Gastroesophageal sphincter (tissue), 4 donors: ENCODE measurements at regions not wholly inside any gene's neighbourhood (a gene's known extent, or its start where the extent isn't known, plus 50 kb on each side); places are given as distances from the start of the nearest gene placed in this dataset.
A peak's percentile ranks its signal among the peaks of the same experiment; 100 is the strongest.

Experiments used
- ATAC-seq: fragments of 150-250 bp; one replicate; pipeline ENCODE4 v1.9.1; 2016; ENCODE audit warnings: mild to moderate bottlenecking, moderate library complexity
- H3K27ac ChIP-seq, 4 donors: fragments of 200-600 bp; sonication (generic) in 3 of 4; 1 replicate in 3 of 4; 2 replicates in 1 of 4; pipeline ENCODE4 v1.5.1; 2016 to 2019
- H3K27me3 ChIP-seq: fragments of 200-600 bp; sonication (generic); one replicate; pipeline ENCODE4 v1.5.1; 2019
- H3K36me3 ChIP-seq, 2 donors: fragments of 200-600 bp; sonication (generic); one replicate each; pipeline ENCODE4 v1.5.1; 2019; ENCODE audit warnings: control low read depth in 1 of 2
- H3K4me1 ChIP-seq, 3 donors: fragments of 200-600 bp; sonication (generic); 1 replicate in 2 of 3; 2 replicates in 1 of 3; pipeline ENCODE4 v1.5.1; 2016 to 2019; ENCODE audit warnings: control low read depth in 2 of 3
- H3K4me3 ChIP-seq, 2 donors: fragments of 200-600 bp; sonication (generic); one replicate each; pipeline ENCODE4 v1.5.1; 2019; ENCODE audit warnings: mild to moderate bottlenecking in 1 of 2, moderate library complexity in 1 of 2
- H3K9me3 ChIP-seq, 3 donors: fragments of 200-600 bp; sonication (generic); one replicate each; pipeline ENCODE4 v1.5.1; 2017 to 2019; ENCODE audit warnings: control low read depth in 2 of 3
- EP300 ChIP-seq: sonication (generic); formaldehyde crosslinking; IDR thresholded peaks from one replicate; pipeline ENCODE4 v1.6.1; 2017; ENCODE audit warnings: antibody characterized with exemption, mild to moderate bottlenecking
- POLR2A ChIP-seq, 2 donors: fragments of 450-650 bp; IDR thresholded peaks; one replicate each; pipeline ENCODE4 v1.6.1; 2017; ENCODE audit warnings: antibody characterized with exemption in 2 of 2, mild to moderate bottlenecking in 2 of 2, moderate library complexity in 1 of 2
- POLR2AphosphoS5 ChIP-seq: sonication (generic); formaldehyde crosslinking; IDR thresholded peaks from one replicate; pipeline ENCODE4 v1.6.1; 2017; ENCODE audit warnings: antibody characterized with exemption
- WGBS, 2 donors: methylation state at CpG; one replicate each; pipeline ENCODE4 v1.1.5; 2018; ENCODE audit warnings: low coverage in 1 of 2; 5-methylcytosine and 5-hydroxymethylcytosine counted together
- TF ChIP-seq, protein P1 (sequence below), 4 experiments: fragments of 200-600 bp in 2 of 4; fragments of 450-650 bp in 2 of 4; sonication (generic) in 1 of 4; IDR thresholded peaks; one replicate each; pipeline ENCODE4 v1.5.1; 2017 to 2019; ENCODE audit warnings: antibody characterized with exemption in 4 of 4, mild to moderate bottlenecking in 2 of 4, moderate library complexity in 2 of 4

DNA sequence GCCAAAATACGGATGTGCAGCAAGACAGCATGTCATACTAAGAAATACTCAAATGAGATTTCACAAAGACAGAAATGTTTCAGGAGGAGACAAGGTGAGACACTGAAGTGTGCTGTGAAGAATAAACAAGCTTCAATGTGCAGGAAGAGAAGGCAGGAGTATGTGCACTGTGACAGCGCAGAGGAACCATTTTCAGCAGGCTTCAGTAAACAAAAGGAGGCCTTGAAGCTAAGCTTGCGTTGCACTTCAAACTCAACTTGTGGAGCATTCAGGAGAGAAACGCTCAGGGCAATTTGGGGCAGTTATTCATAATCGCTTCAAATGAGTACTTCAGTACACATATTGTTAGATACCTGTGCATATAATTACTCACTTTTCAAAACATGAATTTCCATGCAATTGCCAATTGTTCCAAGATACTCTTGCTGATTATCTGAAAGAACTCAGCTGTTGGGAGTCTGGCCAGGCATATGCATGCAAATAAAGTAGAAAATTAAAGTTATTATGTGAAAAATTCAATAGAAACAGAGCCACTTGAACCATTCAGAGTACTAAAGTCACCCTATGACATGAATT is 234.2 kb upstream of the OPRM1 start:
- H3K9me3 ChIP-seq, result no peaks in the 10 kb centered on the region
- H3K27ac ChIP-seq, result no peak overlapping the region
- TF ChIP-seq POLR2A (IDR thresholded peaks at IDR 0.05), result no peak
- no peak for TF ChIP-seq EP300
- TF ChIP-seq POLR2AphosphoS5, result no peak
- TF ChIP-seq, protein P1, sequence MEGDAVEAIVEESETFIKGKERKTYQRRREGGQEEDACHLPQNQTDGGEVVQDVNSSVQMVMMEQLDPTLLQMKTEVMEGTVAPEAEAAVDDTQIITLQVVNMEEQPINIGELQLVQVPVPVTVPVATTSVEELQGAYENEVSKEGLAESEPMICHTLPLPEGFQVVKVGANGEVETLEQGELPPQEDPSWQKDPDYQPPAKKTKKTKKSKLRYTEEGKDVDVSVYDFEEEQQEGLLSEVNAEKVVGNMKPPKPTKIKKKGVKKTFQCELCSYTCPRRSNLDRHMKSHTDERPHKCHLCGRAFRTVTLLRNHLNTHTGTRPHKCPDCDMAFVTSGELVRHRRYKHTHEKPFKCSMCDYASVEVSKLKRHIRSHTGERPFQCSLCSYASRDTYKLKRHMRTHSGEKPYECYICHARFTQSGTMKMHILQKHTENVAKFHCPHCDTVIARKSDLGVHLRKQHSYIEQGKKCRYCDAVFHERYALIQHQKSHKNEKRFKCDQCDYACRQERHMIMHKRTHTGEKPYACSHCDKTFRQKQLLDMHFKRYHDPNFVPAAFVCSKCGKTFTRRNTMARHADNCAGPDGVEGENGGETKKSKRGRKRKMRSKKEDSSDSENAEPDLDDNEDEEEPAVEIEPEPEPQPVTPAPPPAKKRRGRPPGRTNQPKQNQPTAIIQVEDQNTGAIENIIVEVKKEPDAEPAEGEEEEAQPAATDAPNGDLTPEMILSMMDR (IDR thresholded peaks at IDR 0.05), result no peak
- no peaks in the 10 kb centered on the region for H3K36me3 ChIP-seq
- ATAC-seq, result no peak
- WGBS, 2 donors, result 15 to 34% methylated on average over 5 of the region's 5 CpGs
- no peaks in the 10 kb centered on the region for H3K4me1 ChIP-seq
- no peak overlapping the region for H3K4me3 ChIP-seq
- no peaks in the 10 kb centered on the region for H3K27me3 ChIP-seq

DNA sequence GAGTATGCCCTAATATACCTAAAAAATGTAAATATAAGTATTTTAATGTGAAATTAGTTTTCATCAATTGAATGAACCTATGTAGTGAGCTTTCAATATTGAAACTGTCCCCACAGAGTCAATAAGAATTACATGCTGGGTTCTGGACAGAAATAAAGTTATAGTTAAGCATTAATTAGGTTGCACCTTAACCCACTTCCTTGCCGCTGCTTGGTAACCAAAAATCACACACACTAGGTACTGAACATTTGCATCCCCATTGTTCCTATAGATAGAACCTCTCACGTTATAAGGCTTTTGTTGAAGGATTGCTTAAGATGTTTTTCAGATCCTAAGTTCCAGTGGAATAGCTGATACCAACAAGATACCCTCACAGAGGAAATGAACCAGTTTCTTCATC is 237.1 kb upstream of the OPRM1 start:
- Histone ChIP-seq H3K4me3 (no peak overlapping the region), H3K9me3 (no peaks in the 10 kb centered on the region), H3K27me3 (no peaks in the 10 kb centered on the region), H3K27ac (no peak overlapping the region), H3K36me3 (no peaks in the 10 kb centered on the region), H3K4me1 (no peaks in the 10 kb centered on the region)
- 78 to 81% methylated on average over 2 of the region's 2 CpGs for WGBS, 2 donors
- no peak for ATAC-seq
- no peak for TF ChIP-seq POLR2AphosphoS5
- TF ChIP-seq, protein P1 (IDR thresholded peaks at IDR 0.05), result no peak
- no peak for TF ChIP-seq POLR2A (IDR thresholded peaks at IDR 0.05)
- no peak for TF ChIP-seq EP300

DNA sequence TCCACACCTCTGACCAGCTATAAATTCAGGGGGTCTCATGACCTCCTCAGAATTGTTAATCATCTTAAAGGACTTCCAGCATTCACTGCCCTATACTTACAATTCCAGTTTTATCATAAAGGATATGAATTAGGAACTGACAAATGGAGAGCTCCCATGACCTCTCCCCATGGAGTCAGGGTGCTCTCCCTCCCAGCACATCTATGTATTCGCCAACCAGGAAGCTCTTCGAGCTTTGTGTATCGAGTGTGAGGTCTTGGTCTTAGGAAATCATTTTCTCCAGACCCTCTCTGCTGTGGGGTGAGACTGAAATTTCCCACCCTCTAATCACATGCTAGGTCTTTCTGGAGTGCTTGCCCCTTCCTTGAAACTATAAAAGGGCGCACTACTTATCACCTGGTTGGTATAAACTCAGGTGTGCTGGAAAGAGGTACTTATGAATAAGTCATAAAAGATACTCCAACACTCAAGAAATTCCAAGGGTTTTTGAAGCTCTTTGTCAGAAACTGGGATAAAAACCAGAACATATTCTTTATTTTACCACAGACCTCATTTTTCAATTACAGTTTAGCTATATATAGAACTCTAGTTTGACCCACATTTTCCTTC is 238.4 kb upstream of the OPRM1 start:
- WGBS, 2 donors, result 63% methylated on average over 4 of the region's 4 CpGs; no CpG with 5 or more reads in 1 of the 2 donors
- Histone ChIP-seq H3K27ac (no peak overlapping the region), H3K4me3 (no peak overlapping the region), H3K27me3 (no peaks in the 10 kb centered on the region), H3K4me1 (no peaks in the 10 kb centered on the region), H3K9me3 (no peaks in the 10 kb centered on the region), H3K36me3 (no peaks in the 10 kb centered on the region)
- TF ChIP-seq POLR2AphosphoS5 (no peak), POLR2A (IDR thresholded peaks at IDR 0.05) (no peak), EP300 (no peak)
- TF ChIP-seq, protein P1 (IDR thresholded peaks at IDR 0.05), result no peak
- ATAC-seq, result no peak

DNA sequence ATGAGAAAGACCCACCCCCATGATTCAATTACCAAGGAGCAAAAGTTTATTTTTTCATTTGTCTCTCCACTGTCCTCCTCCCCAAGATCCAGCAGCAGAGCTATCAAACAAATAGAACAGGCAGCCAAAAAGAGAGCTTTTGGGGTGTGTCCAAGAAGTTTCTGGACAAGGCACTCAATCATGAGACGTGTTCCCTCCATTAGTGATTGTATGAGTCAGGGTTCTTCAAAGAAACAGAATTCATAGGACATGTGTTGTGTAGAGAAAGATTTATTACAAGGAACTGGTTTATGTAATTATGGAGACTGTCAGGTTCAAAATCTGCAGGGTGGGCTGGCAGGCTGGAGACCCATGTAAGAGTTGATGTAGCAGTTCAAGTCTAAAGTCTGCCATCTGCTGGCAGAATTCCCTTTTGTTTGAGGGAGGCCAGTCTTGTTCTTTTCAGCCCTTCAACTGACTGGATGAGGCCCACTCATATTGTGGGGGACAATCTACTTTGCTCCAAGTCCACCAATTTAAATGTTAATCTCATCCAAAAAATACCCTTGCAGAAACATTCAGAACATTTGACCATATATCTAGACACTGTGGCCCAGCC is 248.1 kb upstream of the OPRM1 start:
- Histone ChIP-seq H3K27me3 (no peaks in the 10 kb centered on the region), H3K9me3 (no peaks in the 10 kb centered on the region), H3K4me1 (no peaks in the 10 kb centered on the region), H3K4me3 (no peak overlapping the region), H3K36me3 (no peaks in the 10 kb centered on the region), H3K27ac (no peak overlapping the region)
- TF ChIP-seq, protein P1 (IDR thresholded peaks at IDR 0.05), result no peak
- TF ChIP-seq POLR2A (IDR thresholded peaks at IDR 0.05), result no peak
- TF ChIP-seq EP300, result no peak
- TF ChIP-seq POLR2AphosphoS5, result no peak
- WGBS, 2 donors, result 25 to 33% methylated on average over 1 of the region's 1 CpG
- no peak for ATAC-seq

DNA sequence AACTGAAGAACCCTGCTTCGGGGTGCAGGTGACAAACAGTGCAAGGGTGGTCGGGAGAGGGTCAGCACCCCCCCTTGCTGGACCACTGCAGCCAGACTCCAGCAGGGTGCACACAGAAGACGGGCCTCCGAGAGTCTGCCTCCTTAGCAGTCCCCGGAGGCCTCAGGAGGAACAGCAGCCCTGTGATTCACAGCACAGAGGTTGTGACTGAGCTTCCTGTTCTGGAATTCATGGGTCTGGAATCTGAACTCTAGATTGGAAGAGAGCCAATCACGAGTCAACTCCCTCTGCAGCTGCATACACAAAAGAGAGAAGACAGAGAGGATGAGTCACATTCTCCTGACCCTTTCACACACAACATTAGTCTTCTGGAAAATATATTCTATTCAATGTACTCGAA is 249.0 kb upstream of the OPRM1 start:
- H3K4me3 ChIP-seq, result no peak overlapping the region
- peak; percentile 31 for ATAC-seq
- 42 to 69% methylated on average over 5 to 7 of the region's 7 CpGs for WGBS, 2 donors
- TF ChIP-seq POLR2A (IDR thresholded peaks at IDR 0.05) (no peak), POLR2AphosphoS5 (no peak), EP300 (no peak)
- TF ChIP-seq, protein P1 (IDR thresholded peaks at IDR 0.05), result no peak
- H3K27me3 ChIP-seq, result no peaks in the 10 kb centered on the region
- no peaks in the 10 kb centered on the region for H3K4me1 ChIP-seq
- no peak overlapping the region for H3K27ac ChIP-seq
- no peaks in the 10 kb centered on the region for H3K9me3 ChIP-seq
- no peaks in the 10 kb centered on the region for H3K36me3 ChIP-seq
